Astrocyte (in vitro differentiated cells and primary cell): ENCODE measurements at regions not wholly inside any gene's neighbourhood (a gene's known extent, or its start where the extent isn't known, plus 50 kb on each side); places are given as distances from the start of the nearest gene placed in this dataset.

Experiments used
- DNase-seq: peaks from one replicate; pipeline ENCODE4 v3.0.0-alpha.2; 2010; ENCODE audit warnings: low read depth
- FAIRE-seq: peaks from 2 replicates; lab custom pipeline; 2011; peaks lifted over from hg19 to GRCh38; lab: Jason Lieb, UNC
- H2AFZ ChIP-seq: 2 replicates; pipeline ENCODE4 v1.6.0; 2012; ENCODE audit warnings: low read depth, low read length, inconsistent platforms
- H3K27ac ChIP-seq: 2 replicates; pipeline ENCODE4 v1.5.1; 2011; ENCODE audit warnings: low read depth, low read length, inconsistent platforms
- H3K27me3 ChIP-seq: 2 replicates; pipeline ENCODE4 v1.6.0; 2011; ENCODE audit warnings: low read length, inconsistent platforms; ENCODE audit not compliant: insufficient read depth
- H3K36me3 ChIP-seq: 2 replicates; pipeline ENCODE4 v1.5.1; 2011; ENCODE audit warnings: low read length, inconsistent platforms; ENCODE audit not compliant: insufficient read depth
- H3K4me1 ChIP-seq: 2 replicates; pipeline ENCODE4 v1.5.1; 2011; ENCODE audit warnings: low read length, inconsistent platforms; ENCODE audit not compliant: insufficient read depth
- H3K4me2 ChIP-seq: 2 replicates; pipeline ENCODE4 v1.6.0; 2012; ENCODE audit warnings: low read length, inconsistent platforms
- H3K4me3 ChIP-seq: 2 replicates; pipeline ENCODE4 v1.5.1; 2011; ENCODE audit warnings: low read depth, mild to moderate bottlenecking, low read length, inconsistent platforms; ENCODE audit not compliant: insufficient read depth
- H3K79me2 ChIP-seq: 2 replicates; pipeline ENCODE4 v1.6.0; 2012; ENCODE audit warnings: mild to moderate bottlenecking, low read length, inconsistent platforms; ENCODE audit not compliant: insufficient read depth
- H3K9ac ChIP-seq: 2 replicates; pipeline ENCODE4 v1.6.0; 2012; ENCODE audit warnings: mild to moderate bottlenecking, low read length, inconsistent platforms
- H3K9me3 ChIP-seq: 2 replicates; pipeline ENCODE4 v1.5.1; 2012; ENCODE audit warnings: low read depth, mild to moderate bottlenecking, low read length, inconsistent platforms; ENCODE audit not compliant: insufficient read depth
- H4K20me1 ChIP-seq: 2 replicates; pipeline ENCODE4 v1.6.0; 2012; ENCODE audit warnings: low read length, inconsistent platforms; ENCODE audit not compliant: insufficient read depth
- H3K27ac Mint-ChIP-seq: one replicate; pipeline ENCODE4 v1.8.0; 2021; ENCODE audit warnings: mild to moderate bottlenecking, mixed read lengths; ENCODE audit not compliant: unreplicated experiment
- H3K27me3 Mint-ChIP-seq: one replicate; pipeline ENCODE4 v1.8.0; 2021; ENCODE audit warnings: low read depth, mixed read lengths; ENCODE audit not compliant: unreplicated experiment
- H3K36me3 Mint-ChIP-seq: one replicate; pipeline ENCODE4 v1.8.0; 2021; ENCODE audit warnings: low read depth, mixed read lengths; ENCODE audit not compliant: unreplicated experiment
- H3K4me1 Mint-ChIP-seq: one replicate; pipeline ENCODE4 v1.8.0; 2021; ENCODE audit warnings: low read depth, mixed read lengths; ENCODE audit not compliant: unreplicated experiment
- H3K4me3 Mint-ChIP-seq: one replicate; pipeline ENCODE4 v1.8.0; 2021; ENCODE audit warnings: mild to moderate bottlenecking, moderate library complexity, mixed read lengths; ENCODE audit not compliant: unreplicated experiment
- H3K9me3 Mint-ChIP-seq: one replicate; pipeline ENCODE4 v1.8.0; 2021; ENCODE audit warnings: mild to moderate bottlenecking, mixed read lengths; ENCODE audit not compliant: unreplicated experiment
- EZH2 ChIP-seq: IDR thresholded peaks from 2 replicates; pipeline ENCODE4 v1.6.1; 2012; ENCODE audit warnings: mild to moderate bottlenecking, low read length, inconsistent platforms; ENCODE audit not compliant: insufficient read depth
- TF ChIP-seq, protein P1 (sequence below): IDR thresholded peaks from 2 replicates; pipeline ENCODE4 v1.5.1; 2011; ENCODE audit warnings: low read depth, mild to moderate bottlenecking, inconsistent platforms, low read length, moderate library complexity; ENCODE audit not compliant: insufficient read depth

DNA sequence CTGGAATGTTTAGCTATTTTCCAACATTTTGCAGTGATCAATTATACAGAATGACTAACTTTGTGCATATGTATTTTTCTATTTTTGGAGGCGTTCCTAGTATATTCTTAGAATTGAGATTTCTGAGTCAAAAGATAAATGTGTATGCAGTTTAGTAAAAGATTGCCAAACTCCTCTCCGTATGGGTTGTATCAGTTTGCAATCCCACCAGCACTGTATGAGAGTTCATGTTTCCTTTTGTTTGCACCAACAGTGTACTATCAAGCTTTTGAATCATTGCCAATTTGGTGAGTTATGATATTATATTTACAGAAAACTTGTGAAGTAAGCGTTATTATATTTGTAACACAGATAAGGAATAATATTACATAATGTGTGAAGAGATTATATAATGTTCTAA, 658.7 kb downstream of the JRKL start:
- Histone ChIP-seq H3K36me3 (no peaks in the 10 kb centered on the region), H4K20me1 (no peaks in the 10 kb centered on the region), H3K79me2 (no peaks in the 10 kb centered on the region), H3K9ac (no peak overlapping the region), H3K27me3 (no peaks in the 10 kb centered on the region), H3K4me1 (no peaks in the 10 kb centered on the region), H3K27ac (no peak overlapping the region), H2AFZ (no peak overlapping the region), H3K9me3 (no peaks in the 10 kb centered on the region), H3K4me3 (no peak overlapping the region), H3K4me2 (no peak overlapping the region)
- H3K36me3 Mint-ChIP-seq = no peaks in the 10 kb centered on the region
- no peak for TF ChIP-seq EZH2
- TF ChIP-seq, protein P1, sequence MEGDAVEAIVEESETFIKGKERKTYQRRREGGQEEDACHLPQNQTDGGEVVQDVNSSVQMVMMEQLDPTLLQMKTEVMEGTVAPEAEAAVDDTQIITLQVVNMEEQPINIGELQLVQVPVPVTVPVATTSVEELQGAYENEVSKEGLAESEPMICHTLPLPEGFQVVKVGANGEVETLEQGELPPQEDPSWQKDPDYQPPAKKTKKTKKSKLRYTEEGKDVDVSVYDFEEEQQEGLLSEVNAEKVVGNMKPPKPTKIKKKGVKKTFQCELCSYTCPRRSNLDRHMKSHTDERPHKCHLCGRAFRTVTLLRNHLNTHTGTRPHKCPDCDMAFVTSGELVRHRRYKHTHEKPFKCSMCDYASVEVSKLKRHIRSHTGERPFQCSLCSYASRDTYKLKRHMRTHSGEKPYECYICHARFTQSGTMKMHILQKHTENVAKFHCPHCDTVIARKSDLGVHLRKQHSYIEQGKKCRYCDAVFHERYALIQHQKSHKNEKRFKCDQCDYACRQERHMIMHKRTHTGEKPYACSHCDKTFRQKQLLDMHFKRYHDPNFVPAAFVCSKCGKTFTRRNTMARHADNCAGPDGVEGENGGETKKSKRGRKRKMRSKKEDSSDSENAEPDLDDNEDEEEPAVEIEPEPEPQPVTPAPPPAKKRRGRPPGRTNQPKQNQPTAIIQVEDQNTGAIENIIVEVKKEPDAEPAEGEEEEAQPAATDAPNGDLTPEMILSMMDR = no peak
- H3K4me3 Mint-ChIP-seq = no peak overlapping the region
- no peak for DNase-seq
- no peaks in the 10 kb centered on the region for H3K27me3 Mint-ChIP-seq
- FAIRE-seq = no peak
- H3K27ac Mint-ChIP-seq = no peak overlapping the region
- no peaks in the 10 kb centered on the region for H3K9me3 Mint-ChIP-seq
- no peaks in the 10 kb centered on the region for H3K4me1 Mint-ChIP-seq

DNA sequence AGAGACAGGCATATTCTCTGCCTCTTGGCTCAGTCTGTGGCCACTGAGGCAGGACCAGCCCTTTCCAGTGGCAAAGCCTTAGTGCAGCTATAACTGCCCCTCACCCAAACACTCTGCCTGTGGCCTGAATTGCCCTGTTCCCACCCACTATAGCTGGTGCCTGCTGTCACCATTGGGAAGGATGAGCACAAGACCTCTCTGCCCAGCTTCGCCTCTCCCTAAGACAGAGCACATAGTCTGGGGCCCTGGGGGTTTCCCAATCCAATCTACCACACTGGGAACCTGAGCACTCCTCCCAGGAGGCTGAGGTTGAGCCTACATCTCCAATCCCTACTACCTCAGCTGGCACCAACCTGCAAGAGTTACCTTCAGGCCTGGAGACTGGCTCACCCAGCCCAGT, 670.4 kb downstream of the JRKL start:
- Histone ChIP-seq H3K79me2 (no peaks in the 10 kb centered on the region), H2AFZ (no peak overlapping the region), H3K27ac (no peak overlapping the region), H3K27me3 (no peaks in the 10 kb centered on the region), H3K4me3 (no peak overlapping the region), H3K36me3 (no peaks in the 10 kb centered on the region), H3K4me1 (no peaks in the 10 kb centered on the region), H4K20me1 (no peaks in the 10 kb centered on the region), H3K9me3 (peaks cover 11% of the 10 kb centered on the region), H3K9ac (no peak overlapping the region), H3K4me2 (no peak overlapping the region)
- no peaks in the 10 kb centered on the region for H3K36me3 Mint-ChIP-seq
- no peak for DNase-seq
- no peak for TF ChIP-seq EZH2
- TF ChIP-seq, protein P1 = no peak
- no peak overlapping the region for H3K4me3 Mint-ChIP-seq
- H3K27ac Mint-ChIP-seq = no peak overlapping the region
- no peaks in the 10 kb centered on the region for H3K9me3 Mint-ChIP-seq
- no peaks in the 10 kb centered on the region for H3K27me3 Mint-ChIP-seq
- H3K4me1 Mint-ChIP-seq = no peaks in the 10 kb centered on the region
- no peak for FAIRE-seq

DNA sequence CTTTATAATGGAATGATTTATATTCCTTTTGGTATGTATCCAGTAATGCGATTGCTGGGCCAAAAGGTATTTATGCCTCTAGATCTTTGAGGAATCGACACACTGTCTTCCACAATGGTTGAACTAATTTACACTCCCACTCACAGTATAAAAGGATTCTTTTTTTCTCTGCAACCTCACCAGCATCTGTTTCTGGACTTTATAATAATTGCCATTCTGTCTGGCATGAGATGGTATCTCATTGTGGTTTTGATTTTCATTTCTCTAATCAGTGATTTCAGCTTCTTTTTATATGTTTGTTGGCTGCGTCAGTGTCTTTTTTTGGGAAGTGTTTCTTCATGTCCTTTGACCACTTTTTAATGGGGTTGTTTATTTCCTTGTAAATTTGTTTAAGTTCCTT, 679.3 kb downstream of the JRKL start:
- H3K27me3 Mint-ChIP-seq = no peaks in the 10 kb centered on the region
- no peaks in the 10 kb centered on the region for H3K9me3 Mint-ChIP-seq
- H3K4me2 ChIP-seq = no peak overlapping the region
- H3K4me3 ChIP-seq = no peak overlapping the region
- TF ChIP-seq, protein P1 = no peak
- TF ChIP-seq EZH2 = no peak
- no peak overlapping the region for H3K9ac ChIP-seq
- FAIRE-seq (no peak), DNase-seq (no peak)
- no peaks in the 10 kb centered on the region for H3K36me3 ChIP-seq
- no peak overlapping the region for H2AFZ ChIP-seq
- peaks cover 2% of the 10 kb centered on the region for H3K4me1 Mint-ChIP-seq
- no peaks in the 10 kb centered on the region for H3K36me3 Mint-ChIP-seq
- H3K4me1 ChIP-seq = no peaks in the 10 kb centered on the region
- H3K4me3 Mint-ChIP-seq = no peak overlapping the region
- H3K27me3 ChIP-seq = no peaks in the 10 kb centered on the region
- H3K27ac ChIP-seq = no peak overlapping the region
- no peaks in the 10 kb centered on the region for H3K79me2 ChIP-seq
- H3K9me3 ChIP-seq = peaks cover 3% of the 10 kb centered on the region
- no peaks in the 10 kb centered on the region for H4K20me1 ChIP-seq
- H3K27ac Mint-ChIP-seq = no peak overlapping the region
